ENCODE measurements at regions not wholly inside any gene's neighbourhood (a gene's known extent, or its start where the extent isn't known, plus 50 kb on each side); places are given as distances from the start of the nearest gene placed in this dataset.

DNA sequence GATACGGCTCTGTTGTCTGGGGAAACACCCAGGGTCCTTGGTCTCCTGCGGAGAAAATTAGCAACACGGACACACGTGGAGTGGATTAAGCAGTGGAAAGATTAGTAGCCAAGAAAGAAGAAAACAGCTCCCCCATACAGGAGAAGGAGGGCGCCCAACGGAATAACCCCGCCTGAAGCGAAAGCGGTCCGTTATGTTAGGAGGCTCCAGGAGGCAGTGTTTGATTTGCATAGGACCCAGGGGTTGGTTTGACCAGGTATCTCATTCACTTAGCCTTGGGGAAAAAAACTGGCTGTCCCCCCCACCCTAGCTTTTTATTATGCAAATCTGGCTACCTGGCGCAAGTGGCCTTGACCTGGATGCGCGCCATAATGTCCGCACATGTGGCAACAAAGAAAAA is 170.1 kb upstream of the KYNU start (continued):
- TF ChIP-seq, protein P1, sequence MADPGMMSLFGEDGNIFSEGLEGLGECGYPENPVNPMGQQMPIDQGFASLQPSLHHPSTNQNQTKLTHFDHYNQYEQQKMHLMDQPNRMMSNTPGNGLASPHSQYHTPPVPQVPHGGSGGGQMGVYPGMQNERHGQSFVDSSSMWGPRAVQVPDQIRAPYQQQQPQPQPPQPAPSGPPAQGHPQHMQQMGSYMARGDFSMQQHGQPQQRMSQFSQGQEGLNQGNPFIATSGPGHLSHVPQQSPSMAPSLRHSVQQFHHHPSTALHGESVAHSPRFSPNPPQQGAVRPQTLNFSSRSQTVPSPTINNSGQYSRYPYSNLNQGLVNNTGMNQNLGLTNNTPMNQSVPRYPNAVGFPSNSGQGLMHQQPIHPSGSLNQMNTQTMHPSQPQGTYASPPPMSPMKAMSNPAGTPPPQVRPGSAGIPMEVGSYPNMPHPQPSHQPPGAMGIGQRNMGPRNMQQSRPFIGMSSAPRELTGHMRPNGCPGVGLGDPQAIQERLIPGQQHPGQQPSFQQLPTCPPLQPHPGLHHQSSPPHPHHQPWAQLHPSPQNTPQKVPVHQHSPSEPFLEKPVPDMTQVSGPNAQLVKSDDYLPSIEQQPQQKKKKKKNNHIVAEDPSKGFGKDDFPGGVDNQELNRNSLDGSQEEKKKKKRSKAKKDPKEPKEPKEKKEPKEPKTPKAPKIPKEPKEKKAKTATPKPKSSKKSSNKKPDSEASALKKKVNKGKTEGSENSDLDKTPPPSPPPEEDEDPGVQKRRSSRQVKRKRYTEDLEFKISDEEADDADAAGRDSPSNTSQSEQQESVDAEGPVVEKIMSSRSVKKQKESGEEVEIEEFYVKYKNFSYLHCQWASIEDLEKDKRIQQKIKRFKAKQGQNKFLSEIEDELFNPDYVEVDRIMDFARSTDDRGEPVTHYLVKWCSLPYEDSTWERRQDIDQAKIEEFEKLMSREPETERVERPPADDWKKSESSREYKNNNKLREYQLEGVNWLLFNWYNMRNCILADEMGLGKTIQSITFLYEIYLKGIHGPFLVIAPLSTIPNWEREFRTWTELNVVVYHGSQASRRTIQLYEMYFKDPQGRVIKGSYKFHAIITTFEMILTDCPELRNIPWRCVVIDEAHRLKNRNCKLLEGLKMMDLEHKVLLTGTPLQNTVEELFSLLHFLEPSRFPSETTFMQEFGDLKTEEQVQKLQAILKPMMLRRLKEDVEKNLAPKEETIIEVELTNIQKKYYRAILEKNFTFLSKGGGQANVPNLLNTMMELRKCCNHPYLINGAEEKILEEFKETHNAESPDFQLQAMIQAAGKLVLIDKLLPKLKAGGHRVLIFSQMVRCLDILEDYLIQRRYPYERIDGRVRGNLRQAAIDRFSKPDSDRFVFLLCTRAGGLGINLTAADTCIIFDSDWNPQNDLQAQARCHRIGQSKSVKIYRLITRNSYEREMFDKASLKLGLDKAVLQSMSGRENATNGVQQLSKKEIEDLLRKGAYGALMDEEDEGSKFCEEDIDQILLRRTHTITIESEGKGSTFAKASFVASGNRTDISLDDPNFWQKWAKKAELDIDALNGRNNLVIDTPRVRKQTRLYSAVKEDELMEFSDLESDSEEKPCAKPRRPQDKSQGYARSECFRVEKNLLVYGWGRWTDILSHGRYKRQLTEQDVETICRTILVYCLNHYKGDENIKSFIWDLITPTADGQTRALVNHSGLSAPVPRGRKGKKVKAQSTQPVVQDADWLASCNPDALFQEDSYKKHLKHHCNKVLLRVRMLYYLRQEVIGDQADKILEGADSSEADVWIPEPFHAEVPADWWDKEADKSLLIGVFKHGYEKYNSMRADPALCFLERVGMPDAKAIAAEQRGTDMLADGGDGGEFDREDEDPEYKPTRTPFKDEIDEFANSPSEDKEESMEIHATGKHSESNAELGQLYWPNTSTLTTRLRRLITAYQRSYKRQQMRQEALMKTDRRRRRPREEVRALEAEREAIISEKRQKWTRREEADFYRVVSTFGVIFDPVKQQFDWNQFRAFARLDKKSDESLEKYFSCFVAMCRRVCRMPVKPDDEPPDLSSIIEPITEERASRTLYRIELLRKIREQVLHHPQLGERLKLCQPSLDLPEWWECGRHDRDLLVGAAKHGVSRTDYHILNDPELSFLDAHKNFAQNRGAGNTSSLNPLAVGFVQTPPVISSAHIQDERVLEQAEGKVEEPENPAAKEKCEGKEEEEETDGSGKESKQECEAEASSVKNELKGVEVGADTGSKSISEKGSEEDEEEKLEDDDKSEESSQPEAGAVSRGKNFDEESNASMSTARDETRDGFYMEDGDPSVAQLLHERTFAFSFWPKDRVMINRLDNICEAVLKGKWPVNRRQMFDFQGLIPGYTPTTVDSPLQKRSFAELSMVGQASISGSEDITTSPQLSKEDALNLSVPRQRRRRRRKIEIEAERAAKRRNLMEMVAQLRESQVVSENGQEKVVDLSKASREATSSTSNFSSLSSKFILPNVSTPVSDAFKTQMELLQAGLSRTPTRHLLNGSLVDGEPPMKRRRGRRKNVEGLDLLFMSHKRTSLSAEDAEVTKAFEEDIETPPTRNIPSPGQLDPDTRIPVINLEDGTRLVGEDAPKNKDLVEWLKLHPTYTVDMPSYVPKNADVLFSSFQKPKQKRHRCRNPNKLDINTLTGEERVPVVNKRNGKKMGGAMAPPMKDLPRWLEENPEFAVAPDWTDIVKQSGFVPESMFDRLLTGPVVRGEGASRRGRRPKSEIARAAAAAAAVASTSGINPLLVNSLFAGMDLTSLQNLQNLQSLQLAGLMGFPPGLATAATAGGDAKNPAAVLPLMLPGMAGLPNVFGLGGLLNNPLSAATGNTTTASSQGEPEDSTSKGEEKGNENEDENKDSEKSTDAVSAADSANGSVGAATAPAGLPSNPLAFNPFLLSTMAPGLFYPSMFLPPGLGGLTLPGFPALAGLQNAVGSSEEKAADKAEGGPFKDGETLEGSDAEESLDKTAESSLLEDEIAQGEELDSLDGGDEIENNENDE (IDR thresholded peaks at IDR 0.05; ENCODE audit: insufficient replicate concordance, low read length), result no peak
- TF ChIP-seq, protein P2, sequence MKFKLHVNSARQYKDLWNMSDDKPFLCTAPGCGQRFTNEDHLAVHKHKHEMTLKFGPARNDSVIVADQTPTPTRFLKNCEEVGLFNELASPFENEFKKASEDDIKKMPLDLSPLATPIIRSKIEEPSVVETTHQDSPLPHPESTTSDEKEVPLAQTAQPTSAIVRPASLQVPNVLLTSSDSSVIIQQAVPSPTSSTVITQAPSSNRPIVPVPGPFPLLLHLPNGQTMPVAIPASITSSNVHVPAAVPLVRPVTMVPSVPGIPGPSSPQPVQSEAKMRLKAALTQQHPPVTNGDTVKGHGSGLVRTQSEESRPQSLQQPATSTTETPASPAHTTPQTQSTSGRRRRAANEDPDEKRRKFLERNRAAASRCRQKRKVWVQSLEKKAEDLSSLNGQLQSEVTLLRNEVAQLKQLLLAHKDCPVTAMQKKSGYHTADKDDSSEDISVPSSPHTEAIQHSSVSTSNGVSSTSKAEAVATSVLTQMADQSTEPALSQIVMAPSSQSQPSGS (IDR thresholded peaks at IDR 0.05; ENCODE audit: low read length), result no peak

All from H1 (cell line).